Muscle of arm (tissue), 1 donor: ENCODE measurements at regions not wholly inside any gene's neighbourhood (a gene's known extent, or its start where the extent isn't known, plus 50 kb on each side); places are given as distances from the start of the nearest gene placed in this dataset.

Source experiments
- DNase-seq: peaks from one replicate; pipeline ENCODE4 v3.0.0-alpha.2; 2013

GRCh38 chr15:37165395-37165794 lies 65.0 kb upstream of the MEIS2 start:
- DNase-seq, result no peak

- no peak for DNase-seq
Measured at GRCh38 chr15:37166402-37166801, 66.1 kb upstream of the MEIS2 start.

- no peak for DNase-seq
Measured at GRCh38 chr15:37181339-37181738, 81.0 kb upstream of the MEIS2 start.

GRCh38 chr15:37199545-37199944 lies 99.2 kb upstream of the MEIS2 start:
- DNase-seq, result no peak

GRCh38 chr15:37203050-37203449 lies 102.7 kb upstream of the MEIS2 start:
- DNase-seq, result no peak

GRCh38 chr15:37204692-37205091 lies 104.3 kb upstream of the MEIS2 start:
- DNase-seq, result no peak

GRCh38 chr15:37206690-37207089 lies 106.3 kb upstream of the MEIS2 start:
- DNase-seq, result no peak

- DNase-seq, result no peak
Measured at GRCh38 chr15:37208146-37209040, 108.0 kb upstream of the MEIS2 start.

- DNase-seq, result no peak
Measured at GRCh38 chr15:37209041-37209363, 108.7 kb upstream of the MEIS2 start.

- no peak for DNase-seq
Measured at GRCh38 chr15:37217567-37217966, 117.2 kb upstream of the MEIS2 start.

- no peak for DNase-seq
Measured at GRCh38 chr15:37218351-37218916, 118.1 kb upstream of the MEIS2 start.

GRCh38 chr15:37219211-37219701 lies 118.9 kb upstream of the MEIS2 start:
- DNase-seq, result no peak

- no peak for DNase-seq
Measured at GRCh38 chr15:37220949-37221670, 120.8 kb upstream of the MEIS2 start.

- no peak for DNase-seq
Measured at GRCh38 chr15:37221671-37222145, 121.4 kb upstream of the MEIS2 start.

- no peak for DNase-seq
Measured at GRCh38 chr15:37223089-37223488, 122.7 kb upstream of the MEIS2 start.

GRCh38 chr15:37229855-37230619 lies 129.7 kb upstream of the MEIS2 start:
- DNase-seq, result no peak

- DNase-seq, result no peak
Measured at GRCh38 chr15:37245358-37245757, 145.0 kb upstream of the MEIS2 start.

- DNase-seq, result no peak
Measured at GRCh38 chr15:37246065-37246464, 145.7 kb upstream of the MEIS2 start.

GRCh38 chr15:37246856-37247255 lies 146.5 kb upstream of the MEIS2 start:
- no peak for DNase-seq

- no peak for DNase-seq
Measured at GRCh38 chr15:37249249-37249648, 148.9 kb upstream of the MEIS2 start.

GRCh38 chr15:37252530-37252929 lies 152.2 kb upstream of the MEIS2 start:
- DNase-seq, result no peak

- no peak for DNase-seq
Measured at GRCh38 chr15:37253877-37254276, 153.5 kb upstream of the MEIS2 start.
